ENCODE measurements at regions not wholly inside any gene's neighbourhood (a gene's known extent, or its start where the extent isn't known, plus 50 kb on each side); places are given as distances from the start of the nearest gene placed in this dataset.

GRCh38 chr21:22536509-22536908 is 1538.3 kb downstream of the NCAM2 start:
- Histone ChIP-seq H3K4me3 (ENCODE audit: low read depth in 2 of 2, low read length in 1 of 2) (no peak overlapping the region), H3K36me3 (replicated peaks in 1 of 2; ENCODE audit: control insufficient read depth in 1 of 2, insufficient read depth in 2 of 2, low read length in 1 of 2) (no peaks in the 10 kb centered on the region), H3K9me3 (peaks cover 18% of the 10 kb centered on the region), H3K79me2 (ENCODE audit: insufficient read depth) (no peaks in the 10 kb centered on the region), H3K9me2 (no peaks in the 10 kb centered on the region), H2AFZ (ENCODE audit: low read depth) (no peak overlapping the region), H4K20me1 (ENCODE audit: insufficient read depth) (no peaks in the 10 kb centered on the region), H3K9ac (no peak overlapping the region), H3F3A (replicated peaks; ENCODE audit: insufficient read depth) (no peaks in the 10 kb centered on the region), H3K27me3 (ENCODE audit: insufficient read depth) (no peaks in the 10 kb centered on the region), H3K27ac (ENCODE audit: low read depth in 2 of 2, low read length in 1 of 2) (no peak overlapping the region), H3K4me2 (no peak overlapping the region), H3K4me1 (ENCODE audit: control insufficient read depth in 1 of 2, insufficient read depth in 2 of 2, low read depth in 1 of 2, low read length in 1 of 2) (no peaks in the 10 kb centered on the region)
- CTCF ChIA-PET: interaction anchor here (1.0 kb wide), 1 partner anchor 115 kb away, joined by 3 read pairs; no protein-coding TSS in a partner anchor
- POLR2A ChIA-PET: no interaction called here
- no peak for TF ChIP-seq GATA2 (CRISPR knock-in tag; IDR thresholded peaks at IDR 0.05)
- no peak for TF ChIP-seq SMC3 (IDR thresholded peaks at IDR 0.05; ENCODE audit: low read depth, low read length)
- TF ChIP-seq NFIC (IDR thresholded peaks at IDR 0.05; ENCODE audit: borderline replicate concordance): no peak
- TF ChIP-seq RAD21 (IDR thresholded peaks at IDR 0.05; ENCODE audit: low read length): no peak
- TF ChIP-seq REST (IDR thresholded peaks at IDR 0.05; ENCODE audit: low read depth, low read length): no peak
- no peak for TF ChIP-seq POLR2AphosphoS5 (IDR thresholded peaks at IDR 0.05; ENCODE audit: low read depth, low read length)
- TF ChIP-seq MAX (IDR thresholded peaks at IDR 0.05; ENCODE audit: low read depth): no peak
- TF ChIP-seq SIN3A (IDR thresholded peaks at IDR 0.05; ENCODE audit: borderline replicate concordance, low read depth, low read length): no peak
- no peak for TF ChIP-seq RCOR1 (IDR thresholded peaks at IDR 0.05; ENCODE audit: low read length)
- no peak for TF ChIP-seq FOSL2 (IDR thresholded peaks at IDR 0.05; ENCODE audit: borderline replicate concordance, low read depth)
- TF ChIP-seq RXRA (IDR thresholded peaks at IDR 0.05; ENCODE audit: borderline replicate concordance, low read depth): no peak
- TF ChIP-seq EZH2phosphoT487 (IDR thresholded peaks at IDR 0.05; ENCODE audit: borderline replicate concordance, low read depth): no peak
- TF ChIP-seq PBX3 (IDR thresholded peaks at IDR 0.05): no peak
- TF ChIP-seq, protein P1, sequence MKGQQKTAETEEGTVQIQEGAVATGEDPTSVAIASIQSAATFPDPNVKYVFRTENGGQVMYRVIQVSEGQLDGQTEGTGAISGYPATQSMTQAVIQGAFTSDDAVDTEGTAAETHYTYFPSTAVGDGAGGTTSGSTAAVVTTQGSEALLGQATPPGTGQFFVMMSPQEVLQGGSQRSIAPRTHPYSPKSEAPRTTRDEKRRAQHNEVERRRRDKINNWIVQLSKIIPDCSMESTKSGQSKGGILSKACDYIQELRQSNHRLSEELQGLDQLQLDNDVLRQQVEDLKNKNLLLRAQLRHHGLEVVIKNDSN (IDR thresholded peaks at IDR 0.05; ENCODE audit: borderline replicate concordance, low read depth): no peak
- TF ChIP-seq MXI1 (IDR thresholded peaks at IDR 0.05; ENCODE audit: low read depth, low read length): no peak
- TF ChIP-seq CHD2 (IDR thresholded peaks at IDR 0.05; ENCODE audit: low read length, partially characterized antibody): no peak
- no peak for TF ChIP-seq ZBTB33 (IDR thresholded peaks at IDR 0.05; ENCODE audit: borderline replicate concordance, low read depth)
- DNase-seq: no peak

Measured in SK-N-SH (cell line).